ENCODE measurements at regions not wholly inside any gene's neighbourhood (a gene's known extent, or its start where the extent isn't known, plus 50 kb on each side); places are given as distances from the start of the nearest gene placed in this dataset.

DNA sequence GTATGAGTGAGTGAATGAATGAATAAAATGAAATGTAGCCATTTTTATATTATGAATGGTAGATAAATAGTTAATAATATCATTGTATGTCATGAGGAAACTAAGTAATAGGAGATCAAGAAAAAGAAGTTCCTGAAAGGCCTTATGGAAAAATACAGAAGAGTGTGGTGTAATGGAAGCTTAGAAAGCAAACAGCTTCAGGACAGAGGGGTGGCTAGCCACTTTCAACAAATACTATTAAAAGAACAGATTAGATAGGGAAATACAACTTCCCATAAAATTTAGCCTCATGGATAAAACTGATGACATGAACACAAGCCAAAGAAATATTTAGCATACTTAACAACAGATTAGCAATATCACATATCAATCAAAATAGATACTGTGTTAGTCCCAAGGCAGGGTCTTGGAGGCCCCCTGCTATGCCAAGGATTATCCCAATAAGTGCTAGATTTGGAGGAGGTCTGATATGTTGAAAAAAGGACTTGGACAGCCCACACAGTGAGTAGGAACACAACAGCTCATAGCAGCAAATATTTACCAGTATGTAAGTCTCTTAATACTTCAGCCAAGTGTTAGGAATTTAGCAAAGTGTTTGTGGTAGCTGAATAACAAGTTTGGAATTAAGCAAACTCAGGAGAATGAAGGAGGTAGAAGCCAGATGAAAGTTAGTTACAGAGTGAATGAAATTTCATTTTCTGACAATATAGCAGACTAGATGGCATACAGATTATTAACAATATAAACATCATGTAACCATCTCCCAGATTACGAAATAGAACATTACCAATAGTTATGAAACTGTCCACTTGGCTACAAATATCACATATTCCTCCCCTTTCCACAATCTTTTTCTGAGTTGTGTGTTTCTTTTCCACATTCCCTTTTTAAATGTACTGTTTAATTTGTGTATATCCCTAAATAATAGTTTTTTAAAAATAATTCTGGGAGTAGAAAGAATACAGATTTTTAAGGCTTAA lies 1632.0 kb downstream of the PCDH9 start:
- Mint-ChIP-seq H3K27me3 (ENCODE audit: low read depth) (no peaks in the 10 kb centered on the region), H3K36me3 (no peaks in the 10 kb centered on the region), H3K9me3 (peaks cover 2% of the 10 kb centered on the region), H3K27ac (no peak overlapping the region), H3K4me1 (peaks cover 2% of the 10 kb centered on the region; the same call in 1 of the 2 replicates), H3K4me3 (no peak overlapping the region)
- no peak for TF ChIP-seq NR2C2 (CRISPR knock-in tag; IDR thresholded peaks at IDR 0.05)
- no peak for TF ChIP-seq ESRRA (CRISPR knock-in tag; IDR thresholded peaks at IDR 0.05; ENCODE audit: borderline replicate concordance)
- TF ChIP-seq, protein P1, sequence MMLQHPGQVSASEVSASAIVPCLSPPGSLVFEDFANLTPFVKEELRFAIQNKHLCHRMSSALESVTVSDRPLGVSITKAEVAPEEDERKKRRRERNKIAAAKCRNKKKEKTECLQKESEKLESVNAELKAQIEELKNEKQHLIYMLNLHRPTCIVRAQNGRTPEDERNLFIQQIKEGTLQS (CRISPR knock-in tag; conservative IDR thresholded peaks at IDR 0.05), result no peak
- TF ChIP-seq CREM (CRISPR knock-in tag; IDR thresholded peaks at IDR 0.05), result no peak
- TF ChIP-seq, protein P2, sequence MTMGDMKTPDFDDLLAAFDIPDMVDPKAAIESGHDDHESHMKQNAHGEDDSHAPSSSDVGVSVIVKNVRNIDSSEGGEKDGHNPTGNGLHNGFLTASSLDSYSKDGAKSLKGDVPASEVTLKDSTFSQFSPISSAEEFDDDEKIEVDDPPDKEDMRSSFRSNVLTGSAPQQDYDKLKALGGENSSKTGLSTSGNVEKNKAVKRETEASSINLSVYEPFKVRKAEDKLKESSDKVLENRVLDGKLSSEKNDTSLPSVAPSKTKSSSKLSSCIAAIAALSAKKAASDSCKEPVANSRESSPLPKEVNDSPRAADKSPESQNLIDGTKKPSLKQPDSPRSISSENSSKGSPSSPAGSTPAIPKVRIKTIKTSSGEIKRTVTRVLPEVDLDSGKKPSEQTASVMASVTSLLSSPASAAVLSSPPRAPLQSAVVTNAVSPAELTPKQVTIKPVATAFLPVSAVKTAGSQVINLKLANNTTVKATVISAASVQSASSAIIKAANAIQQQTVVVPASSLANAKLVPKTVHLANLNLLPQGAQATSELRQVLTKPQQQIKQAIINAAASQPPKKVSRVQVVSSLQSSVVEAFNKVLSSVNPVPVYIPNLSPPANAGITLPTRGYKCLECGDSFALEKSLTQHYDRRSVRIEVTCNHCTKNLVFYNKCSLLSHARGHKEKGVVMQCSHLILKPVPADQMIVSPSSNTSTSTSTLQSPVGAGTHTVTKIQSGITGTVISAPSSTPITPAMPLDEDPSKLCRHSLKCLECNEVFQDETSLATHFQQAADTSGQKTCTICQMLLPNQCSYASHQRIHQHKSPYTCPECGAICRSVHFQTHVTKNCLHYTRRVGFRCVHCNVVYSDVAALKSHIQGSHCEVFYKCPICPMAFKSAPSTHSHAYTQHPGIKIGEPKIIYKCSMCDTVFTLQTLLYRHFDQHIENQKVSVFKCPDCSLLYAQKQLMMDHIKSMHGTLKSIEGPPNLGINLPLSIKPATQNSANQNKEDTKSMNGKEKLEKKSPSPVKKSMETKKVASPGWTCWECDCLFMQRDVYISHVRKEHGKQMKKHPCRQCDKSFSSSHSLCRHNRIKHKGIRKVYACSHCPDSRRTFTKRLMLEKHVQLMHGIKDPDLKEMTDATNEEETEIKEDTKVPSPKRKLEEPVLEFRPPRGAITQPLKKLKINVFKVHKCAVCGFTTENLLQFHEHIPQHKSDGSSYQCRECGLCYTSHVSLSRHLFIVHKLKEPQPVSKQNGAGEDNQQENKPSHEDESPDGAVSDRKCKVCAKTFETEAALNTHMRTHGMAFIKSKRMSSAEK (CRISPR knock-in tag; IDR thresholded peaks at IDR 0.05; ENCODE audit: borderline replicate concordance), result no peak
- no peak for TF ChIP-seq SOX15 (CRISPR knock-in tag; IDR thresholded peaks at IDR 0.05)
- TF ChIP-seq, protein P3, sequence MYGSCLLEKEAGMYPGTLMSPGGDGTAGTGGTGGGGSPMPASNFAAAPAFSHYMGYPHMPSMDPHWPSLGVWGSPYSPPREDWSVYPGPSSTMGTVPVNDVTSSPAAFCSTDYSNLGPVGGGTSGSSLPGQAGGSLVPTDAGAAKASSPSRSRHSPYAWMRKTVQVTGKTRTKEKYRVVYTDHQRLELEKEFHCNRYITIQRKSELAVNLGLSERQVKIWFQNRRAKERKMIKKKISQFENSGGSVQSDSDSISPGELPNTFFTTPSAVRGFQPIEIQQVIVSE (CRISPR knock-in tag; IDR thresholded peaks at IDR 0.05; ENCODE audit: borderline replicate concordance), result no peak
- no peak for TF ChIP-seq NFYB (CRISPR knock-in tag; conservative IDR thresholded peaks at IDR 0.05; ENCODE audit: low read depth)
- TF ChIP-seq, protein P4, sequence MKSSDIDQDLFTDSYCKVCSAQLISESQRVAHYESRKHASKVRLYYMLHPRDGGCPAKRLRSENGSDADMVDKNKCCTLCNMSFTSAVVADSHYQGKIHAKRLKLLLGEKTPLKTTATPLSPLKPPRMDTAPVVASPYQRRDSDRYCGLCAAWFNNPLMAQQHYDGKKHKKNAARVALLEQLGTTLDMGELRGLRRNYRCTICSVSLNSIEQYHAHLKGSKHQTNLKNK (CRISPR knock-in tag; IDR thresholded peaks at IDR 0.05), result no peak
- no peak for TF ChIP-seq RORB (CRISPR knock-in tag; IDR thresholded peaks at IDR 0.05)
- no peak for TF ChIP-seq ZNF263 (CRISPR knock-in tag; IDR thresholded peaks at IDR 0.05; ENCODE audit: low read depth)
- TF ChIP-seq, protein P5, sequence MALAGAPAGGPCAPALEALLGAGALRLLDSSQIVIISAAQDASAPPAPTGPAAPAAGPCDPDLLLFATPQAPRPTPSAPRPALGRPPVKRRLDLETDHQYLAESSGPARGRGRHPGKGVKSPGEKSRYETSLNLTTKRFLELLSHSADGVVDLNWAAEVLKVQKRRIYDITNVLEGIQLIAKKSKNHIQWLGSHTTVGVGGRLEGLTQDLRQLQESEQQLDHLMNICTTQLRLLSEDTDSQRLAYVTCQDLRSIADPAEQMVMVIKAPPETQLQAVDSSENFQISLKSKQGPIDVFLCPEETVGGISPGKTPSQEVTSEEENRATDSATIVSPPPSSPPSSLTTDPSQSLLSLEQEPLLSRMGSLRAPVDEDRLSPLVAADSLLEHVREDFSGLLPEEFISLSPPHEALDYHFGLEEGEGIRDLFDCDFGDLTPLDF (CRISPR knock-in tag; IDR thresholded peaks at IDR 0.05), result no peak
- no peak for TF ChIP-seq ZNF423 (CRISPR knock-in tag; IDR thresholded peaks at IDR 0.05)
- TF ChIP-seq KAT7 (CRISPR knock-in tag; IDR thresholded peaks at IDR 0.05; ENCODE audit: borderline replicate concordance), result no peak
- no peak for TF ChIP-seq GTF2I (CRISPR knock-in tag; conservative IDR thresholded peaks at IDR 0.05)
- TF ChIP-seq, protein P6, sequence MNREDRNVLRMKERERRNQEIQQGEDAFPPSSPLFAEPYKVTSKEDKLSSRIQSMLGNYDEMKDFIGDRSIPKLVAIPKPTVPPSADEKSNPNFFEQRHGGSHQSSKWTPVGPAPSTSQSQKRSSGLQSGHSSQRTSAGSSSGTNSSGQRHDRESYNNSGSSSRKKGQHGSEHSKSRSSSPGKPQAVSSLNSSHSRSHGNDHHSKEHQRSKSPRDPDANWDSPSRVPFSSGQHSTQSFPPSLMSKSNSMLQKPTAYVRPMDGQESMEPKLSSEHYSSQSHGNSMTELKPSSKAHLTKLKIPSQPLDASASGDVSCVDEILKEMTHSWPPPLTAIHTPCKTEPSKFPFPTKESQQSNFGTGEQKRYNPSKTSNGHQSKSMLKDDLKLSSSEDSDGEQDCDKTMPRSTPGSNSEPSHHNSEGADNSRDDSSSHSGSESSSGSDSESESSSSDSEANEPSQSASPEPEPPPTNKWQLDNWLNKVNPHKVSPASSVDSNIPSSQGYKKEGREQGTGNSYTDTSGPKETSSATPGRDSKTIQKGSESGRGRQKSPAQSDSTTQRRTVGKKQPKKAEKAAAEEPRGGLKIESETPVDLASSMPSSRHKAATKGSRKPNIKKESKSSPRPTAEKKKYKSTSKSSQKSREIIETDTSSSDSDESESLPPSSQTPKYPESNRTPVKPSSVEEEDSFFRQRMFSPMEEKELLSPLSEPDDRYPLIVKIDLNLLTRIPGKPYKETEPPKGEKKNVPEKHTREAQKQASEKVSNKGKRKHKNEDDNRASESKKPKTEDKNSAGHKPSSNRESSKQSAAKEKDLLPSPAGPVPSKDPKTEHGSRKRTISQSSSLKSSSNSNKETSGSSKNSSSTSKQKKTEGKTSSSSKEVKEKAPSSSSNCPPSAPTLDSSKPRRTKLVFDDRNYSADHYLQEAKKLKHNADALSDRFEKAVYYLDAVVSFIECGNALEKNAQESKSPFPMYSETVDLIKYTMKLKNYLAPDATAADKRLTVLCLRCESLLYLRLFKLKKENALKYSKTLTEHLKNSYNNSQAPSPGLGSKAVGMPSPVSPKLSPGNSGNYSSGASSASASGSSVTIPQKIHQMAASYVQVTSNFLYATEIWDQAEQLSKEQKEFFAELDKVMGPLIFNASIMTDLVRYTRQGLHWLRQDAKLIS (CRISPR knock-in tag; IDR thresholded peaks at IDR 0.05; ENCODE audit: borderline replicate concordance), result no peak
- TF ChIP-seq, protein P7, sequence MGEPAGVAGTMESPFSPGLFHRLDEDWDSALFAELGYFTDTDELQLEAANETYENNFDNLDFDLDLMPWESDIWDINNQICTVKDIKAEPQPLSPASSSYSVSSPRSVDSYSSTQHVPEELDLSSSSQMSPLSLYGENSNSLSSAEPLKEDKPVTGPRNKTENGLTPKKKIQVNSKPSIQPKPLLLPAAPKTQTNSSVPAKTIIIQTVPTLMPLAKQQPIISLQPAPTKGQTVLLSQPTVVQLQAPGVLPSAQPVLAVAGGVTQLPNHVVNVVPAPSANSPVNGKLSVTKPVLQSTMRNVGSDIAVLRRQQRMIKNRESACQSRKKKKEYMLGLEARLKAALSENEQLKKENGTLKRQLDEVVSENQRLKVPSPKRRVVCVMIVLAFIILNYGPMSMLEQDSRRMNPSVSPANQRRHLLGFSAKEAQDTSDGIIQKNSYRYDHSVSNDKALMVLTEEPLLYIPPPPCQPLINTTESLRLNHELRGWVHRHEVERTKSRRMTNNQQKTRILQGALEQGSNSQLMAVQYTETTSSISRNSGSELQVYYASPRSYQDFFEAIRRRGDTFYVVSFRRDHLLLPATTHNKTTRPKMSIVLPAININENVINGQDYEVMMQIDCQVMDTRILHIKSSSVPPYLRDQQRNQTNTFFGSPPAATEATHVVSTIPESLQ (CRISPR knock-in tag; IDR thresholded peaks at IDR 0.05), result no peak
- no peak for TF ChIP-seq SMAD4 (CRISPR knock-in tag; IDR thresholded peaks at IDR 0.05)
- TF ChIP-seq, protein P8, sequence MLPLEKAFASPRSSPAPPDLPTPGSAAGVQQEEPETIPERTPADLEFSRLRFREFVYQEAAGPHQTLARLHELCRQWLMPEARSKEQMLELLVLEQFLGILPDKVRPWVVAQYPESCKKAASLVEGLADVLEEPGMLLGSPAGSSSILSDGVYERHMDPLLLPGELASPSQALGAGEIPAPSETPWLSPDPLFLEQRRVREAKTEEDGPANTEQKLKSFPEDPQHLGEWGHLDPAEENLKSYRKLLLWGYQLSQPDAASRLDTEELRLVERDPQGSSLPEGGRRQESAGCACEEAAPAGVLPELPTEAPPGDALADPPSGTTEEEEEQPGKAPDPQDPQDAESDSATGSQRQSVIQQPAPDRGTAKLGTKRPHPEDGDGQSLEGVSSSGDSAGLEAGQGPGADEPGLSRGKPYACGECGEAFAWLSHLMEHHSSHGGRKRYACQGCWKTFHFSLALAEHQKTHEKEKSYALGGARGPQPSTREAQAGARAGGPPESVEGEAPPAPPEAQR (CRISPR knock-in tag; IDR thresholded peaks at IDR 0.05), result no peak
- no peak for TF ChIP-seq JAZF1 (CRISPR knock-in tag; IDR thresholded peaks at IDR 0.05)
- ATAC-seq (no peak), DNase-seq (ENCODE audit: low spot score) (no peak)
- POLR2A ChIA-PET, result no interaction called here
- CTCF ChIA-PET, result no interaction called here
